ENCODE measurements at regions not wholly inside any gene's neighbourhood (a gene's known extent, or its start where the extent isn't known, plus 50 kb on each side); places are given as distances from the start of the nearest gene placed in this dataset.

- no peak for DNase-seq (ENCODE audit: low read depth)
- TF ChIP-seq CTCF (IDR thresholded peaks at IDR 0.05; ENCODE audit: control insufficient read depth, insufficient read depth, low read depth, low read length, missing control alignments) = no peak
- H3K4me3 ChIP-seq (ENCODE audit: control insufficient read depth, low read depth, low read length) = no peak overlapping the region
Observed at GRCh38 chr6:165723326-165723725, 60.3 kb upstream of the PDE10A start.

- H3K4me3 ChIP-seq (ENCODE audit: control insufficient read depth, low read depth, low read length) = no peak overlapping the region
- TF ChIP-seq CTCF (IDR thresholded peaks at IDR 0.05; ENCODE audit: control insufficient read depth, insufficient read depth, low read depth, low read length, missing control alignments) = no peak
- no peak for DNase-seq (ENCODE audit: low read depth)
Observed at GRCh38 chr6:165722022-165722421, 59.0 kb upstream of the PDE10A start.

- no peak for TF ChIP-seq CTCF (IDR thresholded peaks at IDR 0.05; ENCODE audit: control insufficient read depth, insufficient read depth, low read depth, low read length, missing control alignments)
- DNase-seq (ENCODE audit: low read depth) = no peak
- H3K4me3 ChIP-seq (ENCODE audit: control insufficient read depth, low read depth, low read length) = no peak overlapping the region
Observed at GRCh38 chr6:165721356-165721755, 58.3 kb upstream of the PDE10A start.

- no peak for TF ChIP-seq CTCF (IDR thresholded peaks at IDR 0.05; ENCODE audit: control insufficient read depth, insufficient read depth, low read depth, low read length, missing control alignments)
- DNase-seq (ENCODE audit: low read depth) = no peak
Observed at GRCh38 chr6:165718491-165718891, 55.5 kb upstream of the PDE10A start.

GRCh38 chr6:165717732-165718465 is 54.9 kb upstream of the PDE10A start:
- H3K4me3 ChIP-seq (ENCODE audit: control insufficient read depth, low read depth, low read length) = no peak overlapping the region
- no peak for TF ChIP-seq CTCF (IDR thresholded peaks at IDR 0.05; ENCODE audit: control insufficient read depth, insufficient read depth, low read depth, low read length, missing control alignments)
- DNase-seq (ENCODE audit: low read depth) = no peak

More at GRCh38 chr6:165718491-165718891, 55.5 kb upstream of the PDE10A start:
- no peak overlapping the region for H3K4me3 ChIP-seq (ENCODE audit: control insufficient read depth, low read depth, low read length)

GRCh38 chr6:165716886-165717285 is 53.8 kb upstream of the PDE10A start:
- no peak for TF ChIP-seq CTCF (IDR thresholded peaks at IDR 0.05; ENCODE audit: control insufficient read depth, insufficient read depth, low read depth, low read length, missing control alignments)
- no peak overlapping the region for H3K4me3 ChIP-seq (ENCODE audit: control insufficient read depth, low read depth, low read length)
- DNase-seq (ENCODE audit: low read depth) = no peak

Measured in AG09309 (cell line).